T-helper 1 cell treated with Interleukin-12 subunit alpha and Interleukin-12 subunit beta and Interleukin-4 antibody, amounts not matched to agents 30 ng/mL and 1 ng/mL, for 36 hours (primary cell): ENCODE measurements at regions not wholly inside any gene's neighbourhood (a gene's known extent, or its start where the extent isn't known, plus 50 kb on each side); places are given as distances from the start of the nearest gene placed in this dataset.

Source experiments
- intact Hi-C: fragments of 100-400 bp; cut with micrococcal nuclease; formaldehyde crosslinking; loops from one replicate; pipeline ENCODE4 v1.15.1; 2024

- intact Hi-C loops = no loop called here
Observed at GRCh38 chr2:235300368-235301201, 193.3 kb upstream of the AGAP1 start.

DNA sequence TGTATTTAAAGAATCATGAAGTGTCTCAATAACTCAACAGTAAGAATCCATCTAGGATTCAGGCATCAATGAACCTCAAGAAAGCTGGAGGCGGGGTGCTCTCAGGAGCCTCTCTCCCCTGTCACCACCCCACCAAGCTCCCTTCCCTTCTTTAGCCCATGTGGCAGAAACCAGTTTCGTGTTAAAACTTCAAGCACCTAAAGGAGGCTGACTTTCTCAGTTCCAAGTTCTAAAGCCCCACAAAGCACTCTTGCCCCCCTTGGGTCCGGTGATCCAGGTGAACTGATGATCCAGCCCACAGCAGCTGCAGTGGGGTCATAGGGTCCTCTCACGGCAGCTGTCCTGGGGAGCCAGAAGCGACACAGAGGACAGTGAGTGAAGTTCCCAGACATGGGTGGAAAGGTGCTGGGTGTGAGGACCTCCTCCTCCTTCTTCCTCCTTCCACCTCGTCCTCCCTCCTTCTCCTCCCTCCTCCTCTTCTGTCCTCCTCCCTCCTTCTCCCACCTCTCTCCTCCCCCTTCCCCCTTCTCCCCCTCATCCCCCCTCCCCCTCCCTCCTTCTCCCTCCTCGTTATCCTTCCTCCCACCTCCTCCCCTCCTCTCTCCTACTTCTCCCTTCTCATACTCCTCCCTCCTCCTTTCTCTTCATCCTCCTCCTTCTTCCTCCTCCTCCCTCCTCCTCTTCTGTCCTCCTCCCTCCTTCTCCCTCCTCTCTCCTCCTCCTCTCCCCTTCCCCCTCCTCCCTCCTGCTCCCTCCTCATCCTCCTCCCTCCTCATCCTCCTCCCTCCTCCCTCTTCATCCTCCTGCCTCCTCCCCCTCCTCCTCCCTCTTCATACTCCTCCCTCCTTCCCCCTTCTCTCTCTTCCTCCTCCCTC is 192.4 kb upstream of the AGAP1 start:
- intact Hi-C loops = no loop called here

- intact Hi-C loops = no loop called here
Observed at GRCh38 chr2:235302263-235302662, 191.6 kb upstream of the AGAP1 start.

GRCh38 chr2:235303499-235304291 is 190.1 kb upstream of the AGAP1 start:
- intact Hi-C loops = no loop called here

- intact Hi-C loops = no loop called here
Observed at GRCh38 chr2:235305678-235306077, 188.2 kb upstream of the AGAP1 start.

GRCh38 chr2:235311044-235311443 is 182.8 kb upstream of the AGAP1 start:
- intact Hi-C loops = no loop called here

DNA sequence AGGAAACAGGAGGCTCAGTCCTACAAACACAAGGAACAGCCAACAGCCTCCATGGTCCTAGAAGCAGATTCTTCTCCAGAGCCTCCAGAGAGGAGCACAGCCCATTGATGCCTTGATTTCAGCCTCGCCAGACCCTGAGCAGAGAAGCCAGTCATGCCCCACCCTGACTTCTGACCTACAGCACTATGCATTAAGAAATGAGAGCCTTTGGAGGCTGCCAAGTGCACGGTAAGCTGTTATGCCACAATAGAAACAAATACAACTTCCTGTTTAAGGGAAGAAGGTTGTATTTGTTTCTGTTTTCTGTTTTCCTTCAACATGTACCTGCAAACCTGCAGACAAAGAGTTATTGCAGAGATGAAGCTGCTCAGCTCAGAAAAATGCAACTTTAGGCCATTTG is 181.3 kb upstream of the AGAP1 start:
- intact Hi-C loops = no loop called here

- intact Hi-C loops = no loop called here
Observed at GRCh38 chr2:235314371-235314930, 179.4 kb upstream of the AGAP1 start.

DNA sequence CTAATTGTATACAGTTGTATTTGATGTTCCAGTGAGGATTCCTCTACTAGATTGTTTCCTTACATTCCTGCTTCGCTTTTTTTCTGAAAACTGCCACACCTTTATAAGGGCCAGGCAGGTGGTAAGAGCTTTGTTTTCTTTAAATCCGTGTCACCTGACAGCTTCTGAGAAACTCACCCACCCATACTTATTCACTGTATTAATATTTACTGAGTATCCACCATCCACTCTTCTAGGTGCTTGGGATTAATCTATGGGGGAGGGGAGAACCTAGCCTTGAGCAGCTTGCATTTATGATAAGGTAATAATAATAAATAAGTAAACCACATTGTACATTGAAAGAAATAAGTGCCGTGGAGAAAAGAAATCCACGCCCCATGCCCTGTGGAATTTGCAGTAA is 174.7 kb upstream of the AGAP1 start:
- intact Hi-C loops = no loop called here

DNA sequence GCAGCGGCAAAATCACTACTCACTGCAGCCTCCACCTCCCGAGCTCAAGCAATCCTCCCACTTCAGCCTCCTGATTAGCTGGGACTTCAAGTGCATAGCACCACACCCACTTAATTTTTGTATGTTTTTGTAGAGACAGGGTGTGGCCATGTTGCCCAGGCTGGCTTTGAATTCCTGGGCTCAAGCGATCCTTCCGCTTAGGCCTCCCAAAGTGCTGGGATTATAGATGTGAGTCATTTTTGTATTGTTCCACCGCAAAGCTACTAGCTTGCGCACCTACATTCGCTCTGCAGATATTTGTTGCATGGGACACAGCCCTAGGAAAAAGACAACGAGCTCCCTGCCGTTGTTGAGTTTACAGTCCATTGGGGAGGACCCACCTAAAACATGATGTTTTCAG is 173.5 kb upstream of the AGAP1 start:
- intact Hi-C loops = no loop called here

DNA sequence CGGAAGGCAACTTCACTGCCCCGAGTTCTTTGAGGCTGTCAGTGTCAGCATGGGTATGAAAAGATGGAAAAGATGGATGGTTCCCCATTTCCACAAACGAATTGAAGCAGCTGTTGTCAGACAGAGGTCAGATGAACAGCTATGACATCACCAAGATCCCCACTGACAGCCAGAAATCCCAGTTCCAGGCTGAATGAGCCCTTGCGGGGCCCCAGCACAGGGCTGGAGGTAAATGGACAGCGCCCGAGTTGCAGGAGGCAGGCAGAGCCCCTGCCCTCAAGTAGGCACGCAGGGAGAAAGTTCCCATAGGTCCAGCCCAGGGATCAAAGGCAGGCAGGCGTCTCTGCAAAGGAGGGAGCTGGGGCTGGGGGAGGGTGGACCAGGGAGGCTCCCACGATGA is 169.5 kb upstream of the AGAP1 start:
- intact Hi-C loops = no loop called here

- intact Hi-C loops = no loop called here
Observed at GRCh38 chr2:235325151-235325550, 168.7 kb upstream of the AGAP1 start.

GRCh38 chr2:235328991-235329390 is 164.9 kb upstream of the AGAP1 start:
- intact Hi-C loops = no loop called here

DNA sequence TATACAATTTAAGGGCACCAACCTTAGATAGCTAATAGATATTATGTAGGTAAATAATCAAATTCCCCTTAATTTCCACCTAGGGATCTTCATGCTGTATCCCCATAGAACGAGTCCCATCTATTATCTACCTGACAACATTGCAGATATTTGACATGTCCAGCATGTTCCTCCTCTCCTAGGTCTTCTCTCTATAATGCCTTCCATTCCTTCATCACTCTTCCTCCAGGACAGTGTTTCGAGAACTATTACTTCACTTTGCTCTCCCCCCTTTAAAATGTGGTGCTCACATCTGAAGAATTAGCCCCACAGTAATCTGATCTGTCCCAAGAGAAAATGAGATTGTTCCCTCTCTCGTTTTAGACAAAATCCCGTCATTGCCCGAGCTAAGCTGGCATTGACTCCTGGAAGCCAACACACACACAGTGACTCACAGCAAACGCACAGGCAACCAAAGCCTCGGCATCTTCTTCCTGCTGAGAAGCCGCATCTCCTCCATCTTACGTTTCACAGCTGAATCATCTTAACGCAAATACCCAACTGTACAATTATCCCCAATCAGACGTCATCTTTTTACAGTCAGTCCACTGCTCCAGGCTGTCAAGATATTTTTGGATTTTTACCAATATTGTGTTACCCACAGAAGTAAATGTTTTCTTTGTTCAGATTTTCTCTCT is 162.9 kb upstream of the AGAP1 start:
- intact Hi-C loops = no loop called here

GRCh38 chr2:235332240-235332890 is 161.5 kb upstream of the AGAP1 start:
- intact Hi-C loops = no loop called here

DNA sequence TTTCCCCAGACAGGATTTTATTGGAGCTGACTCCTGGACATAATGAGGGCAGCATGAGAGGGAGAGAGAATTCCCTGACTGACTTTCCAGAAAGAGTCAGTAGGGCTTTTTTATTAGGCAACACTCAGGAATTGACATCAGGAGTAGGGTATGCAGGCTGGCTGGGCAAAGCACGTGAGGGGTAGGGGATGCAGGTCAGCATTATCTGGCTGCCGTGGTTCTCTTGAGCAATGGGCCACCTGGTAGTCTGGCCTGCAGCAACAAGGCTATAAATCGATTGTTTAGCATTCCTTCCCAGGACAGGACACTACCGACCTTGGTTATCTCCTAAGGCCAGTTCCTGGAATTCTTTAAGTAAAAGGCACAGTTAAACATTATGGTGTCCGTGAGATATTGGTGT is 160.8 kb upstream of the AGAP1 start:
- intact Hi-C loops = no loop called here

- intact Hi-C loops = no loop called here
Observed at GRCh38 chr2:235334179-235334578, 159.7 kb upstream of the AGAP1 start.

DNA sequence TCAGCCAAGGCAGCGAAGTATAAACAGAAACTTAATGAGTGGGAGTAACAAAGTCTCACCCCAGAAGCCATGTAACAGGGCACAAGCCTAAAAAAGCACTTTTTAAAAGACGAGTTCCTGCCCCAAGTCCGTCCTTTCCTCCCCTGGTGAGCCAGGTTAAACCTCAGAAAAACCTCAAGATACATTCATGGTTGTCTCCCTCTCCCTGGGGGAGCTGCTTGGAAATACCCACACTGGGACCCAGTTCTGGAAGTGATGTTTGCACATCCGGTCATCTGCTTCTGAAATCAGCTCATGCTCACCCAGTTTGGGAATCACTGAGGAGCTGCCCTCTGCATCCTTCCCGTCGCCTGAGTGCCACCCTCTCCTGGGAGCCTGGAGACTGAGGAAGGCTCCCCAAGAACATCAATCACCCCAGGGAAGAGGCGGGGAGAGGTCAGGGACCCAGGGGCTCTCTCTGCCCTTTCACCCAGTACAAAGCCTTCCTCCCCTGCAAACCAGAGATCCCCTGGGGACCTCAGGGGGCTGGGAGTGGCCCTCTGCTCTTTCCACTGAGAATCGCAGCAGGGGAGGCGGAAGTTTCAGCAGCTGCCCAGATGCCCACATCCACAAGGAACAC is 150.6 kb upstream of the AGAP1 start:
- intact Hi-C loops = no loop called here

GRCh38 chr2:235343869-235344268 is 150.0 kb upstream of the AGAP1 start:
- intact Hi-C loops = no loop called here

GRCh38 chr2:235345745-235346144 is 148.1 kb upstream of the AGAP1 start:
- intact Hi-C loops = no loop called here
